CD4-positive, alpha-beta T cell treated with Interleukin-2 at 100 ng/mL for 4 hours (primary cell): ENCODE measurements at regions not wholly inside any gene's neighbourhood (a gene's known extent, or its start where the extent isn't known, plus 50 kb on each side); places are given as distances from the start of the nearest gene placed in this dataset.

ENCODE experiments used
- DNase-seq: peaks from one replicate; pipeline ENCODE4 v3.0.0-alpha.2; 2020; ENCODE audit warnings: low spot score

DNA sequence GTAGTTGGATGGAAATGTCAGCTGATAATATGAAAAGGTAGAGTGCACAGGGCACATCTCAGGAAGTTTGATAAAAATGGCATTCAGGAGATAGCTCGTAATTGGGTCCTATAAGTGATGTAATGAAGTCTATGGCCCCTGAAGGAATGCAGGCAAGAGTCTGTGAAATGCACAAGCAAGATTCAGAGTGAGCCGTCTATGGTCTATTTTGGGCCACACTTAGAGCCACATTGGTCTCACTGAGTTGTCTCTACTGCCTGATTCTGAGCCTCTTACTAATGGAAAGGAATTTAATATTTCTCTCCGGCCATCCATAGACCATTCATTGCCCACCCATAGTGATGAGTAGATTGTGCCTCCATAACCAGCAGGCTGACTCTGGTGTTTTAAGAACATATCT lies 111.3 kb upstream of the KCNN2 start:
- no peak for DNase-seq

DNA sequence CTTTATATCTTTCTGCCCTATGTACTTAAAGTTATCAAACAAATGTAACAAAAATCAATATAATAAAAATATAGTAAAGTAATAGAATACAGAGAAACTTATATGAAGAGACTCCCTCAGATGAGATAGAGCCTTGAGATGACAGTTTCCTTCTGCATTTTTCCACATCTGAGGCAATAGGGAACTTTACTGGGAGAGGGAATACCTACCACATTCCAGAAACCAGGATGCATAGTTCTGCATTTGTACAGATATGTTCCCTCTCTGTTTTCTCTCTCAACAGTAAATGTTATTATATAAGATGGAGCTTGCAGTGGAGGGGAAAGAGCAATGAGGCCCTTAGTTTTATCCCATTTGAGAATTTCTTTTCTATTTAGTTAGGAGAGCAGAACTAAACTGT lies 109.6 kb upstream of the KCNN2 start:
- no peak for DNase-seq

DNA sequence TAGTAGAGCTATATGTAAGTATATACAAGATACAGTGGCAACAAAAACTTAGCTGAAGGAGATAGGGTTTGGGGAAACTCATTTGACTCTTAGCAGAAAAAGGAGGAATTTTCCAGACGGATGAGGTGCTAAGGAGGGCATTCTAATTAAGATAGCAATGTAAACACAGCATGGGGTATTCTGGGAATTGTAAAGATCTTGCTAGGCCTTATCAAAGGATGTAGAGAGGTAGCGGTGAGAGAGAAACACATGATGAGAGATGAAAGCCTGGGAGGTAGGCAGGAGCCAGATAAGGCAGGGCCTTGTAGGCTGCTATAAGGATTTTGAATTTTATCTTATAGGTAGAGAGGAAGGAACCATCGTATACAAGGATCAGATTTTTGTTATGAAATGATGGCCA lies 106.6 kb upstream of the KCNN2 start:
- DNase-seq: no peak

DNA sequence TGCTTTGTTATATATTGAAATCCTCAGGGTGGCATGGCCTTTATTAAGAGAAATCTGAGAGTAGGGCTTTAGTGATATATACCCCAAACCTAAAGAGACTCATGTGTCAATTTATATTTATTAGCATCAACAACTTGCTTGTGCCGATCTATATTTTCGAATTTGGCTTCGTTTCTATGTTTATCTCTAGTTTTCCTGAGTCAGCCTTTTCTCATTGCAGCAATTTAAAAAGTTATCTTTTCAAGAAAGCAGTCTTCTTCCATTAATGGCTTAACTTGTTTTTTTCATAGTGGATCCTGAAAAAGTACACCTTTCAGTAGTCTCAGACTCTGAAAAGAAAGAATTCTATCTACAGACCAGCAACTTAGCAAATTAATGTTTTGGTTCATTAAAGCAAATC lies 99.9 kb upstream of the KCNN2 start:
- DNase-seq: no peak

DNA sequence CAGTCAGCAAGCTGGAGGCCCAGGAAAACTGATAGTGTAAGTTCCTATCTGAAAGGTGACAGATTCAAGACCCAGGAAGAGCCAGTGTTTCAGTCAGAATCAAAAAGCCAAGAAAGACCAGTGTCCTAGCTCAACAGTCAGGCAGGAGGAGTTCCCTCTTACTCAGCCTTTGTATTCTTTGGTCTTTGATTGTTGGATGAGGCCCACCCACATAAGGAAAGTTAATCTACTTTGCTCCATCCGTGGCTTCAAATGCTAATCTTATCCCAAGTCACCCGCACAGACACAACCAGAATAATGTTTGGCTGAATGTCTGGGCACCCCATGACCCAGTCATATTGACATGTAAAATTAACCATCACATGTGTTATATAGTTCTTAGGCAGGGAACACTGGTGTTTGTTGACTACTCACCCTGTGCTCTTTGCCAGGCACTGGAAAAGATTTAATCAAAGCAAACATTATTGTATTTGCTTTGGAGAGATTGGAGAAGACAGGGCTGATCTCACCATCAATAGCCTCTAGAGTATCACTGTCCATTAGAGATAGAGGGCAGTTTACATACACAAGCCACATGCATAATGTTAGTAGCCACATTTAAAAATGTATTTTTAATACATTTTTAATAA lies 96.3 kb upstream of the KCNN2 start:
- DNase-seq: no peak

DNA sequence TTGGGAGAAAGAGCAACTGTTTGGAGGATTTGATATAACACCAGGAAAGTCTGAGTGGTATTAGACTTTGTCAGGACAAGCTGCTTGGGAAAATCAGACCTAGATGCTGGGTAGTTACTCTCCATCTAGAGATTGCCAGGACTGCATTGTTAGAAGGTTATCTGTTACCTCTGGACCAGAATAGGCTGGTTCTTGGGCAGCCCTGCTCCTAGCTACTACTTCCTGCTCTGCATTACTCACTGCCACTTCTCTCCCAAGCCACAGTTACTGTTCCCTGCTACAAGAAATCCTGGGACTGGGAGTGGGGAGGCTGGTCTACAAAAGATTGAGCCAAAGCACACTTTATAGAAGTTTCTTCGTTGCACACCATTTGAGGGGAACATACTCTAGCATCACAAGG lies 95.5 kb upstream of the KCNN2 start:
- DNase-seq: no peak

DNA sequence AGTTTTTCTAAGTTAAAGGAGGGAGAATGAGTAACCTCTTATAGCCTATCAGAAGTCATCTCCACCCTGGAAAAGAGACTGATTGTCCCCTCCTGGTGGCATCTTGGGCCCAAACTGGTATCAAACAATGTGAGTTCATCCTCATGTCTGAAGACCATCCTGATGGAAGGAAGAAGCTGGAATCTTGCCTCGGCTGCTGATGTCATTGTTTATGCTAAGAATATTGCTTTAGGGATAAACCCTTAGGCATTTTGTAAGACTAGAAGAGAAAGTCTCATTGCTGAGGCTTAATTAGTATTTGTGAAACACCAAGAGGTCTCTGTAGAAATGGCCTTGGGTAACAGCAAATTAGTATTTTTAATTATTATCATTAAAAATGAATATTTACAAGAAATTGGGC lies 65.7 kb upstream of the KCNN2 start:
- DNase-seq: no peak

DNA sequence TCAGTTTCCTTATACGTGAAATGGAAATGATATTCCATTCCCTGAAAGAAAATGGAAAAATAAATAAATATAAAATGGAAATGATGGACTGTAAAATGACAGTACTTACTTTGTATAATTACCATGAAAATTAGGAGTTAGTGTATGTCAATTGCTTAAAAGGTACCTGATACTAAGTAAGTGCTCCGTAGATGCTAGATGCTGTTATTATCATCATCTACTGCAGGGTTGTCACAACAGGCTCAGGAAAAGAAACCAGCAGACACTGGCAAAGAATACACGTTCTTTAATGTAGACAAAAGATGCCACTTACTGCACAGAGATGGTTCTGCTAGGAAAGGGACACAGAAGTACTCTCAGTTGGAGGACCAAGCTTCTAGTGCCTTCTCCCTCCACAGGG lies 64.0 kb upstream of the KCNN2 start:
- no peak for DNase-seq

DNA sequence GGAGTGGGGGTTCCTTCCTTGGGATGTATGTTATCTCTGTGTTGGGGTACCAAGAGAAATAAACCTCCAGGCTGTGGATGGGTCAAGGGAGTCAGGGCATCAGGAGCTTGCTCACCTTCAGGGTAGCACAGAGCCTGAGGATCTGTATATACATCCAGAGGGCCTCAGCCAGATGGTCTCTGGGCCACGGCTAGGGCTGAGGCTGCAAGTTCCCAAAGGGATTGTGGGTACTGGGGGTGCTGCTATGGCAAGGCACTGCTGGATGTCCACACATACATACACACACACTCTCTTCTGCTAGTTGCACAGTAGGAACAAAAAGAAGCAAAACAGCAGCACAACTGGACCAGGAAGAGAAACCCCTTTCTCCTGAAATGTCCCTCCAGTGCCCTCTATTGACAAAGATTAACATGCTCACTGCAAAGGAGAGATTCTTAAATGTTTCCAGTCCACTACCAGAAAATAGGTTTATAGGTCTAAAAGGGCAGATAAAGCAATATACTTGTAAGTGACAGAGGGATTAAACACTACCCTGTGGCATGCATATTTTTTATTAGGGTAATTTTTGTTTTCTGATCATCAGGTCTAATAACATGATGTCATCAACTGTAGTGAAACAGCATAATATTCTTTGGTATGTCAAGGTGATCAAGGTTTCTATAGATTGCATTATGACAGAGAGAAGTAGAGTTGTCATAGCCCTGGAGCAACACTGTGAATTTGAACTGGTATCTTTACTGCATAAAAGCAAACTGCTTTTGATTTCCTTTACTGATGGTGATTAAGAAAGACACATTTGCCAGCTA lies 56.3 kb upstream of the KCNN2 start:
- DNase-seq: no peak

DNA sequence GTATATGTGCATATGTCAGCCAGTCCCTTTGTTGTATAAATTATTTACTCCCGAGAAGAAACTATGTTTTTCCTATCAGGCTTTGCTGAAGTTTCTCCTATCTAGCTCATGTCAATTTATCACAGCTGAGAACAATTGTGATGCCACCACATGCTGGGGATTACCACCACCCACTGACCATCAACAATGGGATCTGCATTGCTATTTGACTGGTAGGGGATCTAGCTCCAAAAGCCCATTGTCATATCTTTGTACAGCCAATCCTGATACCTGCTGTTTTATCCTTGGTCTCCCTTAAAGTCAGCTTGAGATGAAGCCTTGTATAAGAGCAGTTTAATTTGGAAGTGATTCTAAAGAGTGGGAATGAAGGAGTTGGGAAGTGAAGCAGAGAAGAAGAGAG lies 53.9 kb upstream of the KCNN2 start:
- no peak for DNase-seq

DNA sequence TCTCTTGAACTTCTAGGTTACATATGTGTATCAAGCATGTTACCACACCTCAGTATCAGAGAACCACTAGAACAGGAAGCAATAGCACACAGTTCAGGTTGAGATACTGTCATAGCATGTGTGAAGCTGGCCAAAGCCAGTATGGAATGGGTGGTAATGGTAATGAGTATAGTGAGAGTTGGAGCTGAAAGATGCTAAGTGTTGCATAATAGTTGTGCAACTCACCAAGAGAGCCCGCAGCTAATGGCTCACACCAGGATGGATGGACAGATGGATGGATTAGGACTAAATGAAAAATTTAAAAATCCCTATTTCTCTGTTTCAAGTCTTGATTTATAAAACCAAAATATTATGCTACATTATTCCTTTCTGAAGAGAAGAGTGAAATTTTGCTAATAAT lies 53.4 kb upstream of the KCNN2 start:
- no peak for DNase-seq

DNA sequence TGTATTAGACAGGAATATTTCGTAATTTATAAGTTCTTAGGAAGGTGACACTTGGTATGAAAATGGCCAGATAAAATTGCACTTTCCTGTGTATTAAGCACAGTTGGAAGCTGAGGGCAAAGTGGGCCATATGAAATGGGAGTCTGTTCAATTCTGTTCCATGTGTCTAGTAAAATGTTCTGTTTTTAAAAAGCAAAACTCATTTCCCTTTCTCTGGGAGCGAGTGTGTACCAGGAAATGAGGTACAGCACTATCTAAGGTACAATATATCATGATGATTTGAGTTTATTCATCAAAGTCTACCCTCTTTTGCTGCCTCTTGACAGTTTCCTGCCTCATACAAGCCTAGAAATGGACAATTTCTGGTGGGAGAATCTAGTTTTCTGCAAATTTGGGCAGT lies 51.2 kb upstream of the KCNN2 start:
- no peak for DNase-seq

DNA sequence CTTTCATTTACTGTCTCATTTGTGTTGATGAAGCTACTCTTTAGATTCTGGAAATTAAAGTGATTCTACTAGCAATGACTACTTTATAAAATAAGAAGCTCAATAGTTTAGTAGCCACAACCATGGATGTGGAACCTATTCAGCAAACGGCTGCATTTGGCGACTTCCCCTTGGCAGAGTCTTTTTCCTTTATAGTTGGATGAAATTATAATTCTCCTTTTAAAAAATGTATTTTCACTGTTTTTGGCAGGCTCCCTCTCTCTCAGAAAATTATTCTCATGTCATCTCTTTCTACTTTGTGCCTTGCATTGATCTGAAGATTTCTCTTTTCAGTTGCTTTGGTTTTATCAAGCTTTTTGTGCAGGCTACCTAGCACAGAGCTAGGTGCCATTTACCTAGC lies 50.6 kb upstream of the KCNN2 start:
- DNase-seq: no peak

DNA sequence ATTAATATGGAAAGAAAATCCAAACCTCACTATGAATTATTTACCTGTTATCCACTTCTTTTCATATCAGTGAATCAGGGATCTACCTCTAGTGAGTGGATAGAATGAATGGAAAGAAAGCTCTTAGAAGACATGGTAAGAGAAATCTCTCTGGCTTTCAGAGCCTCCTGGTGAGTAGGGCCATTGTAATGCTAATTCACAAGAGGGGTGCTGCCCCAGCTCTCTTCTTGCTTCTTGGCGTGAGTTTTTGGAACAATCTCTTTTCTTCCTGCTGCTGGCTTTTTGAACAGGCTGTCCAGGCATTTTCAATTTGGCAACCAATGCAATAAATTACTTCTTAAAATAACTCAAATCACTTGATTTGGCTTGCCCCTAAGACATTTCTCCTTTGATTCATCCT lies 49.9 kb upstream of the KCNN2 start:
- no peak for DNase-seq
